ENCODE measurements at regions not wholly inside any gene's neighbourhood (a gene's known extent, or its start where the extent isn't known, plus 50 kb on each side); places are given as distances from the start of the nearest gene placed in this dataset.

- Histone ChIP-seq H3K4me3 (ENCODE audit: low read depth, low read length) (no peak overlapping the region), H3K27me3 (ENCODE audit: control insufficient read depth, insufficient read depth, low read length) (no peaks in the 10 kb centered on the region; the same call in 1 of the 2 replicates), H3K36me3 (ENCODE audit: control insufficient read depth, insufficient read depth, low read length) (no peaks in the 10 kb centered on the region)
- ChIA-PET CTCF (interaction anchor here (1.1 kb wide), 1 partner anchor 30 kb away, joined by 3 read pairs; no protein-coding TSS in a partner anchor), POLR2A (no interaction called here)
- no peak for DNase-seq (ENCODE audit: low read depth)
- no peak for TF ChIP-seq CTCF (IDR thresholded peaks at IDR 0.05; ENCODE audit: insufficient read depth, low read depth, low read length)
Observed at GRCh38 chr13:39900106-39900750, 244.8 kb downstream of the COG6 start.

- Histone ChIP-seq H3K27me3 (ENCODE audit: control insufficient read depth, insufficient read depth, low read length) (no peaks in the 10 kb centered on the region; the same call in 1 of the 2 replicates), H3K36me3 (ENCODE audit: control insufficient read depth, insufficient read depth, low read length) (no peaks in the 10 kb centered on the region), H3K4me3 (ENCODE audit: low read depth, low read length) (no peak overlapping the region)
- POLR2A ChIA-PET: no interaction called here
- no peak for TF ChIP-seq CTCF (IDR thresholded peaks at IDR 0.05; ENCODE audit: insufficient read depth, low read depth, low read length)
- no peak for DNase-seq (ENCODE audit: low read depth)
- CTCF ChIA-PET: no interaction called here
Observed at GRCh38 chr13:39904959-39905358, 249.5 kb downstream of the COG6 start.

GRCh38 chr13:39909634-39910033 is 254.2 kb downstream of the COG6 start:
- ChIA-PET POLR2A (no interaction called here), CTCF (no interaction called here)
- Histone ChIP-seq H3K36me3 (ENCODE audit: control insufficient read depth, insufficient read depth, low read length) (no peaks in the 10 kb centered on the region), H3K27me3 (ENCODE audit: control insufficient read depth, insufficient read depth, low read length) (no peaks in the 10 kb centered on the region), H3K4me3 (ENCODE audit: low read depth, low read length) (no peak overlapping the region)
- no peak for DNase-seq (ENCODE audit: low read depth)
- TF ChIP-seq CTCF (IDR thresholded peaks at IDR 0.05; ENCODE audit: insufficient read depth, low read depth, low read length): no peak

- ChIA-PET CTCF (no interaction called here), POLR2A (no interaction called here)
- H3K27me3 ChIP-seq (ENCODE audit: control insufficient read depth, insufficient read depth, low read length): no peaks in the 10 kb centered on the region
- no peaks in the 10 kb centered on the region for H3K36me3 ChIP-seq (ENCODE audit: control insufficient read depth, insufficient read depth, low read length)
- no peak for TF ChIP-seq CTCF (IDR thresholded peaks at IDR 0.05; ENCODE audit: insufficient read depth, low read depth, low read length)
- H3K4me3 ChIP-seq (ENCODE audit: low read depth, low read length): no peak overlapping the region
- no peak for DNase-seq (ENCODE audit: low read depth)
Observed at GRCh38 chr13:39910041-39910440, 254.6 kb downstream of the COG6 start.

- Histone ChIP-seq H3K4me3 (ENCODE audit: low read depth, low read length) (no peak overlapping the region), H3K27me3 (ENCODE audit: control insufficient read depth, insufficient read depth, low read length) (no peaks in the 10 kb centered on the region), H3K36me3 (ENCODE audit: control insufficient read depth, insufficient read depth, low read length) (no peaks in the 10 kb centered on the region)
- POLR2A ChIA-PET: no interaction called here
- no peak for DNase-seq (ENCODE audit: low read depth)
- no peak for TF ChIP-seq CTCF (IDR thresholded peaks at IDR 0.05; ENCODE audit: insufficient read depth, low read depth, low read length)
- CTCF ChIA-PET: interaction anchor here (0.6 to 0.7 kb wide), 2 partner anchors 117 to 842 kb away, joined by 3 to 4 read pairs; no protein-coding TSS in a partner anchor
Observed at GRCh38 chr13:39910833-39911232, 255.4 kb downstream of the COG6 start.
